HG02943 (cell line): ENCODE measurements at regions not wholly inside any gene's neighbourhood (a gene's known extent, or its start where the extent isn't known, plus 50 kb on each side); places are given as distances from the start of the nearest gene placed in this dataset.

ENCODE experiments used
- ATAC-seq: cut with Tn5 transposase; IDR thresholded peaks from one replicate; pipeline ENCODE4 v1.9.1; 2021; ENCODE audit warnings: mild to moderate bottlenecking, low read depth, moderate library complexity; ENCODE audit not compliant: unreplicated experiment

- no peak for ATAC-seq
These were observed 119.7 kb downstream of the CD47 start for GRCh38 chr3:107970993-107971580.

DNA sequence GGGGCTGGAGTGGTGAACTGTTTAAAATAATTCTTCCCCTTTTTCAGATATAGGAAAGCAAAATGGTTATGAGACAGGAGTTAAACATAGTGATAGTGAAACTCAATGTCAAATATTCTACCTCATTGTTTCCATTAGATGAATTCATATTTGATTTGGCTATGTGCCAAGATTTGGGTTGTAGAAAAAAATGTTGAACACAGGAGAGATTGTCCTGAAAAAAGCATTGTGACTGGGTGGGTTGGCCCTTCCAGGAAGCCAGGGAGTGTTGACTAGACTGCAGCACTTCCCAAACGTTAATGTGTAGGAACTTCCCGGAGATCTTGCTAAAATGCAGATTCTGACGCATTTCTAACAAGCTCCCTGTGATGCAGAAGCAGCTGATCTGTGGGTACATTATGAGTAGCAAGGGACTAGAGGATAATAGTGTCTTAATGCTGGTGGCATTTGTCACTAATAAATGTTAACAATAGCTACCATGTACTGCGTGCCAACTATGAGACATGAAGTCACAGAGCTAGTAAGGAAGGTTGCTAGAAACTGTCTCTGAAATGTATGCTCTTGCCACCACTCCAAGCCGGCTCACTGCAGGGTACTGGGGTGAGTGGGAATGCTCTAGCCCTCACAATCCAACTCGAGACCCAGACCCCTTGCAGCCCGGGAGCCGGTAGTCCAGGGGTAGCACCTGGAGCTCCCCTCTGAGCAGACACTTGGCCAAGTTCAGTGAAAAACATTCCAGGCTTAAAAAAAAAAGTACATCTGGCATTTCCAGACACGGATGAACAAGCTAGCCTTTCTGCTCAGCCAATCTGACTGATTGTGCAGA is 120.6 kb downstream of the CD47 start:
- no peak for ATAC-seq

DNA sequence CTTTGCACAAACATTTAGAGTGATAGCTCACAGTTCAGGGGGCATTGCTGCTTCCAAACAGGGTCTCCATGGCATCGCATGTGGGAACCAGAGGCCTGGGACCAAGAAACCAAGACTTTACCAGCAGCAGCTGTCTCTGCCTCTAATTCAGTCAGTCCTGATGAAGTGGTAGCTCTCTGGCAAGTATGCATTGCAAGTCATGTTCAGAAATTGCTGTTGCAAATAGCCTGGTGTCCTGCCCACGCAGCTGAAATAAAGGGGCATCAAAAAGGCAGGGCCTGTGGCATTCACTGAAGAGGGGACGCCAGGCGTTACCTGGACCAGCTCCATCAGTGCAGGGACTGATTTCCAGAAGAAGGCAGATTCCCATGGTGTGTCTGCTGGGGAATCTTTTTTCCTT is 121.3 kb downstream of the CD47 start:
- no peak for ATAC-seq

- ATAC-seq, result no peak
These were observed 124.6 kb downstream of the CD47 start for GRCh38 chr3:107966276-107966675.

GRCh38 chr3:107965136-107965655 is 125.6 kb downstream of the CD47 start:
- no peak for ATAC-seq

- no peak for ATAC-seq
These were observed 127.2 kb downstream of the CD47 start for GRCh38 chr3:107963581-107963980.

DNA sequence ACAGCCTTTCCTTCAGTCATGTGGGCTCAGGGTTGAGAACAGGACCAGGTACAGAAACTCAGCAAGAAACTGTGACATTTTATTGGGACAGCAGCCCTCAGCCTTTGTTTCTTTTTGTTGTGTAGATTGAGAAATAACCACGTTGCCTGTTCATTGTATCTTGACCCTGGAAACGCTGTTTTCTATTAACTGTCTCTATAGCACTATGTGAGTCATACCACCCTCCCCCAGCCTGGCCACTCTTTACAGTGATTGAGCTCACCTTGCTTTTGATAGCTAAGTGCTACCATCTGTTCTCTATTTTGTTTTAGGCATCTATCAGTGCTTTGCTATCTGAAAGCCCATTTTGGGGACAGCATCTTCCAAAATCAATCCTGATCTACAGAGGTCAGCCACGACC is 127.9 kb downstream of the CD47 start:
- ATAC-seq, result no peak

GRCh38 chr3:107962037-107962436 is 128.8 kb downstream of the CD47 start:
- no peak for ATAC-seq

GRCh38 chr3:107959550-107960154 is 131.2 kb downstream of the CD47 start:
- ATAC-seq, result no peak

GRCh38 chr3:107958146-107958545 is 132.7 kb downstream of the CD47 start:
- no peak for ATAC-seq

- no peak for ATAC-seq
These were observed 133.6 kb downstream of the CD47 start for GRCh38 chr3:107956991-107957900.

DNA sequence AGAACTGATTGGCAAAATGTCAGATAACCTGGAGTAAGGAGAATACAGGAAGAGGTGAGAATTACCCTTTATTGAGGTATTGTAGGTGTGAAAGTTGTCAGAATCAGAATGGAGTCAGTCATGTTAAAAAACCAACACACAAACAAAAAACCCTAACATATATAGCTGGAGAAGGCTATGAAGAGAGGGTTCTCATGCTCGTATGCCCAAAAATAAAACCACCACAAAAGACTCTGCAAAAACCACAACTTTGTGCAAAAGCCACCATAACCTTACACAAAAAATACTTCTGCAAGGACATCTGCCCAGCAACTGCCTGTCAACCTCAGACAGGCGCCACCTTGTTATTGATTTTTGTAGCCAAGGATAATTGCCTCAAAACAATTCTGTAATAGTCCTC is 136.0 kb downstream of the CD47 start:
- no peak for ATAC-seq

DNA sequence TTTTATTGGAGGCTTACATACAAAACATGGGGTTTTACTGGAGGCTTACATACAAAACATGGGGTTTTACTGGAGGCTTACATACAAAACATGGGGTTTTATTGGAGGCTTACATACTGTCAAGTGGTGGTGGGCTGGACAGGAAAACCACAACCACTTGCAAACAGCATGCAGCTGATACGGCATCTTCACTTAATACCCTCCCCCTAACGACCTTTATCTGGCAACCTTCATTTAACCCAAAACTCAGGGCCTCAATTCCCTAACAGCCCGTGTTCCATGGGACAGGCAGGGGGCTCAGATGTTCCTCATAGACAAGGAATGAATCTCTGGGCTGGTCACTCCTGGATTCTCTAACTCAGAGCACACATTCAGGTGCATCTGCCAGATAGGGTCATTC is 137.1 kb downstream of the CD47 start:
- no peak for ATAC-seq

GRCh38 chr3:107951126-107951525 is 139.7 kb downstream of the CD47 start:
- ATAC-seq, result no peak

GRCh38 chr3:107950417-107950816 is 140.4 kb downstream of the CD47 start:
- ATAC-seq, result no peak

- no peak for ATAC-seq
These were observed 141.3 kb downstream of the CD47 start for GRCh38 chr3:107949394-107949970.

GRCh38 chr3:107947203-107947602 is 143.6 kb downstream of the CD47 start:
- no peak for ATAC-seq

GRCh38 chr3:107946700-107947099 is 144.1 kb downstream of the CD47 start:
- no peak for ATAC-seq

DNA sequence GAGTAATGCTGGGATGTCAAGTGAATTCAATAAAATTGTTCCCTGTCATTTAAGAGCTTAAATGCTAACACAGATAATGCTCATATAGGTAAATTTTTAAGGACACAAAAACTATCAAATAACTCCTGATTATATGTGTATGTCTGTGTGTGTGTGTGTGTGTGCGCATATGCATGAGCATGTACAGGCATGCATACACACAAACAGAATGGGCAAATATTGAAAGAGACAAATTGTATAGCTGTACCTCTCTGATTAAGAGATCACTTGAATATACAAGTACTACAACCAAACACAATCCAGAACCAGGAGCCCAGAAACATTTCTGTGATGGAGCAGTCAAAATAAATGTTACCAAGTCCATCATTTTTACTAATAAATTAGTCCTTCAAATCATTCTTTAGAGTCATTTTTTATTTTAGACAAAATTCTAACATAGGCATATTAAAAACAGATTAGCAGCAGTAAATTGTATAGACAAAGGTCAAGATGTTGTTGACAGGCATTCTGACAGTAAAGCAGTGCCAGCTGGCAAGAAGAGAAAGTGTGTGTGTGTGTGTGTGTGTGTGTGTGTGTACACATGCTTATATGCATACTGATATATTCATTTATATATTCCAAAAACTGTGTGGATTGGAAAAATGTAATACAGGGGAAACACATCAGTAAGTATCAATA is 145.3 kb downstream of the CD47 start:
- ATAC-seq, result no peak
